Skin epidermis (tissue), 12 donors: ENCODE measurements at regions not wholly inside any gene's neighbourhood (a gene's known extent, or its start where the extent isn't known, plus 50 kb on each side); places are given as distances from the start of the nearest gene placed in this dataset.
A peak's percentile ranks its signal among the peaks of the same experiment; 100 is the strongest.

Experiments
- H3K27ac ChIP-seq, 21 experiments: fragments of 200-600 bp; sonication (generic) in 11 of 21; one replicate each; pipeline ENCODE4 v1.5.0; 2020; ENCODE audit warnings: mild to moderate bottlenecking in 3 of 21, inconsistent platforms in 2 of 21, moderate library complexity in 2 of 21
- H3K4me3 ChIP-seq, 7 experiments: fragments of 200-600 bp; sonication (generic) in 2 of 7; one replicate each; pipeline ENCODE4 v1.5.0; 2020; ENCODE audit warnings: inconsistent platforms in 2 of 7, mild to moderate bottlenecking in 2 of 7, moderate library complexity in 1 of 7

DNA sequence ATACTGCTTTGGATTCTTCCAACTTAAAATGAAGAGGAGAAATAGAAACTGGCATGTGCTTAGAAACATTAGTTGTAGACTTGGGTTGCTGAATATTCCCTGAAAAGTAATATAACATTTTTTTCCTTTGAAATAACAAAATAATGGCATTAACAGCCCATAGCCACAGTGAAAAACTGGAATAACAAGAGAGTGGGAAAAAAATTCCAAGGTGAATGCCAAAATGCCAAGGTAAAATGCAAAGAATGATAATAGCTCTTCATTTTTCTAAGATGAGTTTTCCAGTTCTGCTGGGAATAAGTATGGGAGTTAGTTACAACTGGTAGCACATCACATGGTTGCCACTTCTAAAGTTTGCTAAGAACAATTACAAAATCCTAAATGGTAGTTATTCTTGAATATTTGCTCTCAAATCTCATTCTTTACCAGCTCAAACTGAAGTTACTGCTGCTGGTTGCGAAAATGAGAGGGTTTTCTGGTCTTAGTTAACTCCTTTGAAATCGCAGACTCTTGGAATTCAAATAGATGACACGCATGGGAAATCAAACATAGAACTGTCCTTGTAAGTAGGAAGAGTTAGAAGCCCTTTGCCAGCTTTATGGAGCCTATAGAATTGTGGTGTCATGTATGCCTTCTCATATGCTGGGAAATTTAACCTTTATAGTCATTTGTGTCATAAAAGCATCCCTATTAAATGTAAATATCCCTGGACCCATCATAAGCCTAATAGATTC is 165.0 kb upstream of the DCN start:
- H3K27ac ChIP-seq, result peak overlapping the region in 6 of 21 experiments; percentile 10 to 70 (median 22)
- H3K4me3 ChIP-seq, result no peak overlapping the region

DNA sequence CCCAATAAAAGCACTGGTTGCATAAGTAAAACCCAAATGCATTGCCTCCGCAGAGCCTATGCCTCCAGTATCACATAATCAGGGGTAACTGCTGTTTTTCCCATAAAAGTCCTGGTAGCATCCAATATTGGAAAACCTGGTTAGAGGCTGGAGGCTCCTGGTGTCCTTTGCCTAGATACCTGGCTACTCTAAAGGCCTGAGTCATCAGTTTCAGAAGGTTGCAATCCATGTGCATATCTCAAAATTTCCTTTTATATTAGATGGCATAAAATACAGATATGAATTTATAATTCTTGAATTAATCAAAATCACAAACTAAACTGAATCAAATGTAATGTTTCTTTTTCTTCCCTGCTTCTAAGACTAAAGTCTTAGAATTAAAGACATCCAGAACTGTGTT is 164.2 kb upstream of the DCN start:
- Histone ChIP-seq H3K4me3 (no peak overlapping the region), H3K27ac (peak overlapping the region in 2 of 21 experiments; percentile 18 to 70)

DNA sequence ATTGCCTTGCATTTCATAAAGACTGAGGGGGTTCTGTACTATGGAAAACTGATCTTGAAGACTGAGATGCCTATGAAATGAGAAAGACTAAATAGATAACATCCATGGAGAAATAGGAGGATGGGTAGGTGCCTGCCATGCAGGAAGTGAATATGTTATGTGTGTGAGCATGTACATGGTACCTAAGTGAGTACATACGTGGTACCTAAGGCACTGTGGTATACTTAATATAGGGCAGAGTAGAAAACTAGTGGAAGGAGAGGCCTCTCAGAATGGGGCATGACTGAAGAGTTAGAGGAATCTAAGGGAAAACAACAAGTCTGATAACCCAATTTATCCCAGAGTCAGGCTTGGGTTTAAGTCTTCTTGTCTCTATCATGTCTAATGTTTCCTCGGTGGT is 161.8 kb upstream of the DCN start:
- H3K4me3 ChIP-seq, result no peak overlapping the region
- H3K27ac ChIP-seq, result no peak overlapping the region

DNA sequence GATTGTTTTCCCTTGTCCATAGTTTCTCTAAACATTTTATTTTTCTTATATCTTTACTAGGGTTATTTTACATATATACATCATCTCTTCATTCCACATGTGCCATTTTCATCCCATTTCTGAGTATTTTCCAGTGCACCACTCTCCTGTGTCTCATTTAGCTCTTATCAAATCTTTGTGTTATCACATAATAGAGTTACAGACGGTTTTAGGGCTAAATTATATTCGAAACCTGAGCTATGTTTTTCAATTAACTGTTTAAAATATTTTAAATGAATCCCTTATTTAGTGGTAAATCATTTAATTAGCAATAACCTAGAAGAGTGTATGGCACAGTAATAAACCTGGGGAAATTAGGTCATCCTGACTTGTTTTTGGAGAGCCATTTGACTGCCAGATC is 160.4 kb upstream of the DCN start:
- no peak overlapping the region for H3K27ac ChIP-seq
- H3K4me3 ChIP-seq, result no peak overlapping the region

DNA sequence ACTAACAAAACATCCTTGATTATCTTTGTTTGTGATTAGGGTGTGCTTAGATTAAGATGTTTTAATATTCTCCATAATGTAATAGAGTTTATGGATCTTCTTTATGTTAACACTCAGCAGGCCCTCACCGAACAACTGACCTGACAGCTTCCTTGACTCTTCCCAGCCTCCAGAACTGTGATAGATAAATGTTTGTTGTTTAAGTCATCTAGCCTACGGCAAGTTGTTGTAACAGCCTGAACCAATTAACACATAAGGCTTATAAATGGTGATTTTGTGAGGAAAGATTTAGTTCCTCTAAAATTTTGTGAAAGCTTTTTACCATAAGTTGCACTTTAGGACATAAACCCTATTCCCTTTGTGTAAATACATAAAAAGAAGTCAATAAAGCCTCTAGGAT is 156.5 kb upstream of the DCN start:
- Histone ChIP-seq H3K27ac (no peak overlapping the region), H3K4me3 (no peak overlapping the region)

DNA sequence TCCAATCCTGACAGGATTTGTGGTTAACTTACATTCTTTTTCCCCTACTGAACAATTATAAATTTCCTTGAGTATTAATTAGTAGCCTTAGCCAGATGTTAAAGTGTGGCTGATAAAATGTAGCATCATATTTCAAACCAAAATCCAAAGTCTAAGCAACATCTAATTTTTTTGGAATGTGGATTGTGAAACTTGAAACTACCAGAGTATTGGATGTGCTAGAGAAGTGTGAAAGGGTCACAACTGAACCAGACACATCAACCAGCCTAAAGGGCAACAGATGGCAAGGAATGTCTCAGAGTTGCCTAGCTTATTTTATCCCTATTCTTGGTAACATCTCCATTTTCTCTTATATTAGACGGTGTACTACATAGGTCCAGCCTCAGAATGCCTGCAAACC is 153.1 kb upstream of the DCN start:
- Histone ChIP-seq H3K27ac (no peak overlapping the region), H3K4me3 (no peak overlapping the region)

DNA sequence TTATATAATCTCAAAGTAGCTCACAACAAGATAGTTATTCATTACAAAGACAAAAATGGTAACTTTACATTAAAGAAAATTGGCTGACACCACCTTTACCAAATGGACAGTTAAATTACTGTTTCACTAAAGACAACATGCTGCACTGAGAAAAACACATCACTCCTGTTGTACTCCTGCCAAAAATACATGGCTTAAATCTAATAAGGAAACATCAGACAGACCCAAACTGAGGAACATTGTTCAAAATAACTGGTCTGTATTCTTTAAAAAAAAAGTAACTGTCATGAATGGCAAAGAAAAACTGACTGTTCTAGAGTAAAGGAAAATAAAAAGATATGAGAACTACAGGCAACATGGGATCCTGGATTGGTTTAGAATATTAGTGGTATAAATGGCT is 151.3 kb upstream of the DCN start:
- Histone ChIP-seq H3K27ac (no peak overlapping the region), H3K4me3 (no peak overlapping the region)

DNA sequence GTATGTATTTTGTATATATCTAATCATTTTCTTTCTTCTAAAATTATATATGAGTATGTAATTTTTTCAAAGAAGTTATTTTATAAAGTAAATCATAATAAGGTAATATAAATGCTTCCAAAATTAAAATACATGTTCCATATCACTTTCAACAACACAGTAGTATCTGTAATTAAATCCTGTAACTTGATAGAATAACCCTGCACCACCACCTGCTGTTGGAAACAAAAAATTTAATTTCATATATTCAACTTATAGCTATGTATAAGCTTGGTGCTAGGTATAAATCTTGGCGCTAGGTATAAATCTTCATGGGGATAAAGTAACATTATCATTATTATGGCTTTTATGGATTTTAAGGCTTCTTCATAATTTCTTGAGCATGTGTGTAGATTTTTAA is 149.7 kb upstream of the DCN start:
- Histone ChIP-seq H3K27ac (no peak overlapping the region), H3K4me3 (no peak overlapping the region)

DNA sequence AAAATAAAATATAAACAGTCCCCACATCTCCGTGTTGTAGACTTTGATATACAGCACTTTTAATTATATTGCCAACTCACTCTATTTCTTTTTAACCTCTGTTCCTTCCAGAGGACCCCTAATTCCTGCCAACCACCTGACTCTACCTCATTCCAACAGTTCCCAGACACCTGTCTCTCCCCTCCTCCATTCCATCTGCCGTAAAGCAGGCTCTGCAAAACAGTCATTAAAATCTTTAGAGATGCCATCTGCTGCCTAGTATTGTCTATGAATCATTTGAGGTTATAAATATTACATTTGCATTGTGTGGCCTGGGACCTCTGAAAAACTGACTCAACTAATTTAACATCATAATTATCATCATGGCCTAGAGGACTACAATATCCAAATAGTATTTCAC is 148.8 kb upstream of the DCN start:
- Histone ChIP-seq H3K27ac (no peak overlapping the region), H3K4me3 (no peak overlapping the region)

DNA sequence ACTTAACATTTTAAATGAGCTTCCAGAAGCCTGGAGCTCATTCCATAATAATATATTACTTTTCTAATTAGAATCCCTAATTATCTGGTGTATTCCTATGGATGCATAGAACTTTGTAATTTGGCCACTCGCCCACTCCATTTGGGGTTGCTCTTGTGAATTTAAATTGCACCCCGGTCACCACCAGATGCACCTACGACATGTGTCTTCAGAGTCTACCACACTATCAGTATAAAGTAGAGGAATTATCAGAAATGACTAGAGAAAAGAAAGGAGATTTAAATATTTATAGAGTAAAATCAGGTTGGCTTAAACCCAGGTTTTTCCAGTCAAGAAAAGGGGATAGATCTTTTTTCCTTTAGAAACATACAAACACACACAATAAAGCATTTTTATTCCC is 145.8 kb upstream of the DCN start:
- H3K27ac ChIP-seq, result peak overlapping the region in 8 of 21 experiments; percentile 23 to 84 (median 56)
- no peak overlapping the region for H3K4me3 ChIP-seq

DNA sequence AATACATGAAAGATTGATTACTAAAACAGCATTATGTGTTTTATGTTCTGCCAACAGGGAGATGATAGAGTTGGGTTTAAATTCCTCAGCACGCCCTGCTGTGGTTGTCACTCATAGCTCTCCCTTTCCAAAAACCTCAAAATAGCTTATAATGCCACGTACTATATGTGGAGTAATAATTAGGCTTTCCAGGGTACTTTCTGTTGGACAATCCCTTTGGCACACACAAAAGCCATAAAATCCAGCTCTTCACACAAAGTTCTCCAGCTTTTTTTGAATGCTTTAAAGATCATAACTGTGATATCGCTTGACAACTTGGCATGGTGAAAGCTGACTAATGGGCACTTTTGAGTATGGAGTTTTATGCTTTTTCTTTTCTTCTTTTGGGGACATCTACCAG is 145.3 kb upstream of the DCN start:
- Histone ChIP-seq H3K27ac (peak overlapping the region in 13 of 21 experiments; percentile 7 to 84 (median 40)), H3K4me3 (no peak overlapping the region)

DNA sequence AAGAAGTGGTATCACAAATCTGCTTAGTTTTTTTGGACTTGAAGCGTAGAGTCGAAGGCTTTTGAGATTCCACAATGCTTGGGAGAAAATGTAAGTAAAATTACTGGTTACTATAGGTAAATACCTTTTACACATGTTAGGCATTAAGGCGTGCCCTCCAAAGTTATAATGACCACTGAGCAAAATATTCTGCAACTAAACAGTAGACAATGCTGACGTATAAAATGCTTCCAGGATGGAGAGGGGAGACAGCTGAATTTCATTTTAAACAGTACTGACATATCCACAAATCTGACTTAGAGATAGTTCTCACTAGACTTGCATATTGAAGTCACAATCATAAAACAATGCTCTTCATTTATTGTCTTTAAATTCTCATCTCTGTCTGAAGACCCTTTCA is 144.5 kb upstream of the DCN start:
- Histone ChIP-seq H3K4me3 (no peak overlapping the region), H3K27ac (peak overlapping the region in 13 of 21 experiments; percentile 15 to 84 (median 55))

DNA sequence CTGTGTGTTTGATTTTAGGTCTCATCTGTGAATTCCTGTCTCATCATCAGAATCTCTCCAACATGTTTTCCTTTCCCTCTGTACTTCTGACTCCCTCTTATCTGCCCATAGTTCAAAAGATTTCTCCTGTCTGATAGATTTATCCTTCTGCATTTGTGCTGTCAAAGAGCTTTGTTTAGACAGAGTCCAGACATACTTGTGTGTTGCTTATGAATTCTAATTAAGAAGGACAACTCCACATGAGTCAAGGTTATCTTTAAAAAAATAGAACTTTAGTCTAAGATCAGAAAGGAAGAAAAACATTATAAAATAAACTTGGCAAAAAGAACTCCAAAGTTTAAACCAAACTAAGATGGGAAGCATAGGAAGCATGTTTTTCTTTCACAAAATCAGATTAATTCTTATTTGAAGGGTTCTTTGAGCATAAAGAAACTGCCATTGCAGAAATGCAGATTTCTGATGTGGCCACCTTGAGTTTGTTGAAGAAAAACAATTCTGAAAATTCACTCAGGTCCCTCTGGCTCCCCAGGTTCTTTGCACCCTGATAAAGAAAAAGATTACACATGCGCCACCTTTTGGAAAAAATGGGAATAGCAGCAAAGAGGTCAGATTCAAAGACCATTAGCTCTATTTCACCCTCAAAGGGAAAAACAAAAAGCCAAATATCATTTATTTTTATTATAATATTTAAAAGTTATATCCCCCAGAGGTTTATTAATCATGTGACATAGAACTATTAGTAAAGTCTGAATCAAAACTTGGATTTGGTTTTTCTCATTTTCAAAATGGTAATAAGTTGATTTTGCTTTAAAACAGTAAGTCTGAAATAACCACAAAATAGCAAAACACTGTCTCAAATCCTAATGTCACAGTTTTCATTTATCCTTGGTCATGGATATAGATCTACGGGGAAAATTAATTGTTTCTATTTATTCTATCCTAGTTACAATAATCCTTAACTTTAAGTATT is 143.7 kb upstream of the DCN start:
- no peak overlapping the region for H3K4me3 ChIP-seq
- peak overlapping the region in 17 of 21 experiments; percentile 14 to 84 (median 49) for H3K27ac ChIP-seq

DNA sequence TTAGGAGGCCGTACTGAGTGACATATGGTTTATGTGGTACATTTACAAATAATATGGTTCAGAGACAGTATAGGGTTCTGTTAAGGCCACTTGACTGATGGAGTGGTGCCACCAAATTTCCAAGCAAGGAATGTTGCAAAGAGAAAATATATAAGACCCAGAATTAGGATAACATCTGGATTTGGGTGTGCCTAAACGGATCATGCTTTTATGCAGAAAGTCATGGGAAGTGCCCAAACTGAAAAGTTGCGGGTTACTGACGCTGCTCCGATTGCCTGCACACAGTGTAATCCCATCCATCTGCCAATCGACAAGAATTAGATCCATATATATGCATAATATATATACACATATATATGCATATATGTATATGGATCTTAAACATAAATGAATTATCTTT is 138.4 kb upstream of the DCN start:
- H3K4me3 ChIP-seq, result no peak overlapping the region
- H3K27ac ChIP-seq, result no peak overlapping the region

DNA sequence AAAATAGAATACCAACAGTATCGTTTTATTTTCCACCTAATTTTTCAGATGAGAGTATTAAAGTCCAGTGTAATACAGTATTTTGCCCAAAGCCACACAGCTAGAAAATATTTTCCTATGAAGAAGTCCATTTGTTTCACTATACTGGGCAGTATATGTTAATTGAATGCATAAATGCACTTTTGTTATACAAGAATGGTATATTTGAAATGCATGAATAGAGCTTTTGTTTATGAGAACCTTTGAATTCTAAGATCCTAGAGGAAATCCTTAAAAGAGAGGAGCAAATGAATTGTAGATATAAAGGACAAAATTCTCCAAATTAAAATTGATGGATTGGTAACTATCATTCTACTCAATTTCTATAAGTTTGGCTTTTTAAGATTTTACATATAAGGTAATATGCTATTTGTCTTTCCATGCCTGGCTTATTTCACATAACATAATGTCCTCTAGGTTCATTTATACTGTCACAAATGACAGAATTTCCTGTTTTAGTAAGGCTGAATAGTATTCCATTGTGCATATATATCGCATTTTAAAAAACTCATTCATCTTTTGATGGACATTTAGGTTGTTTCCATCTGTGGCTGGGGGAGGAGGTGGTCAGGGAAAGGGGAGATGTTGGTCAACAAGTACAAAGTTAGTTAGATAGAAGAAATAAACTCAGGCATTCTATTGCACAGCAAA is 136.6 kb upstream of the DCN start:
- Histone ChIP-seq H3K27ac (peak overlapping the region in 1 of 21 experiments; percentile 83), H3K4me3 (no peak overlapping the region)

DNA sequence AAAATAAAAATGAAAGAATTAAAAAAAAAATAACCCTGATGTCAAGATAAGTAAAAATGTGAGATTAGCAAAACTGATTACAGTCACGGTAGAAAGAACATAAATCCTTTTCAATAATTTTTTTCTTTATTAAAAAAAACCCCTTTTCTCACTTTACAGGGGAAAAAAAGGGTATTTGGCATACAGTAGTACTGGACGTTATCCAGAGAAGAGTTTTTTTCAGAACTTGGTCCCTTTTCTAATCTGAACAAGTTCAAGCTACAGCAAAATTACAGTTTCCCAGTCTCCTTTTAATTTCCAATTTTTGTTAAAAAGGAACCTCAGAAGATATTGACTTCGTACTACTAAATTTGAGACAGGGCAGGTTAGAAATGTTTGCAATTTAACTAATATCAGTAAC is 134.7 kb upstream of the DCN start:
- Histone ChIP-seq H3K27ac (peak overlapping the region in 5 of 21 experiments; percentile 44 to 83 (median 60)), H3K4me3 (no peak overlapping the region)

DNA sequence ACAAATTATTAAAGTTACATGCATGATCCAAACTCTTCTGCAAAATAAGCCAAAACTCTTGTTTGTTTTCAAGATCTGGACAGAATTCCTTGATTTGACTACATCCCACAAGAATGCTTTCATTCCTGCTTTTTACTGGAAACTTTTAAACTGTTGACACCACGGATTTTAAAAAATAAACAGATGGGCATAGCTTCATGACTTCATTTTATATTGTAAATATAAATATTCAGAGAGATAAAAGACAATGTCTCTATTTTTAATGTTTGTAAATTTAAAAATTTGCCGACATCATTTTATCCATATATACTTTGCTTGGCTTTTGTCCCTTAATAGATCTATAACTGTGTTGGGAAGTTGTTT is 134.3 kb upstream of the DCN start:
- H3K27ac ChIP-seq, result peak overlapping the region in 6 of 21 experiments; percentile 48 to 83 (median 68)

DNA sequence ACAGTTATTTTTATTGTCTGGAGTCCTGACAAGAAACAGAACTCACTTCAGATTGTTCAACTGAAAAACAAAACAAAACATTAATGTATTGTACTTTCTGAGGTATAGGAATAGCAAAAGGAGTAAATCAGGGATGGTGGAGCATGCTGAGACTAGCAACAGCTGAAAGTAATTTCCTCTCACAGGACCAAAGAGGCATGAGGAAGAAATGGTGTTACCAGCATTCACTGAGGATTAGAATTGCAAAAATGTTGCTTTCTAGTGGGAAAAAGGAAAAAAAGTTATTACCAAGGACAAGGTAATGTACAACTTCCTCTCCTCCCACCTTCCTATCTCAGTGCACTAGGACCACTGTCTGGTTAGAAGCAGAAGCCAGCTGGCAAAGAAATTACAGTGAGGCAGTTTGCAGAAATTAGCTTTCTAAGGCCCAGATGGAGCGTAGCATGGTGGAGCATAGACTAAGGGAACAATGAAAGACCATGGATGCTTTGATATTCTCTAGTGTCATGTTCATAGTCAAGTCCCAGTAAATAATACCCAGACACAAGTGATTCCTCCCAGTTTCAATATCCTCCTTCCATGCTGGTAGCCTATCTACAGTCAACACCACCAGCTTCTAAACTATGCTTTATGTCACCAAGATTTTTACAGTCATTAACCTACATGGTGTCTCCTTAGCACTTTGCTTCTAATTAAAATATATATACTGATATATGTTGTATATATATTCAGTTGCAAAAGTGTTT is 133.7 kb upstream of the DCN start:
- H3K27ac ChIP-seq, result peak overlapping the region in 10 of 21 experiments; percentile 0 to 83 (median 54)

More for the DNA sequence above, 134.3 kb upstream of the DCN start:
- no peak overlapping the region for H3K4me3 ChIP-seq

DNA sequence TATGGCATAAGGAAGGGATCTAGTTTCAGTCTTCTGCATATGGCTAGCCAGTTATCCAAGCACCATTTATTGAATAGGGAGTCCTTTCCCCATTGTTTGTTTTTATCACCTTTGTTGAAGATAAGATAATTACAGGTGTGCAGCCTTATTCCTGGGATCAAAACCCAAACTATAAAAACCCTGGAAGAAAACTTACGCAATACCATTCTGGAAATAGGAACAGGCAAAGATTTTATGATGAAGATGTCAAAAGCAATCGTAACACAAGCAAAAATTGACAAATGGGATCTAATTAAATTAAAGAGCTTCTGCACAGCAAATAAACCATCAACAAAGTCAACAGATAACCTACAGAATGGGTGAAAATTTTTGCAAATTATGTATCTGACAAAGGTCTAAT is 128.5 kb upstream of the DCN start:
- no peak overlapping the region for H3K4me3 ChIP-seq
- no peak overlapping the region for H3K27ac ChIP-seq

More for the DNA sequence above, 133.7 kb upstream of the DCN start:
- no peak overlapping the region for H3K4me3 ChIP-seq

DNA sequence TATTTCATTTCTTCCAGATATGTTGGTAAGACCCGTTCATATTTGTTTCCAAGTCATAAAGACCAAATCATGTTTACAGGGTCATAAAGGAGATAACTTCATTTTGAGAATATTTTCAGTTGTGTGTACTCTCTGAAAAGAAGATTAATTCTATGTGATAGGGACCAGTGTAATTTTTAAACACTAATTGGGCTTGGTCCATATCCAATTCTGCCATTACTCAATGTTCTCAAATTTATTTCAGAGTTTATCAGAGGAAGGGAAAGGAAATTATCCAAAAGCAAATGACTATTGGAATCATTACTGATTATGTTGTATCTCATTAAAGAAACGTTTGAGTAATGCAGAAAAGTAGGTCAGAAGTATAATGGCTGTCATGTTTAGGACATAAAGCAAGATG is 126.8 kb upstream of the DCN start:
- H3K4me3 ChIP-seq, result no peak overlapping the region
- H3K27ac ChIP-seq, result no peak overlapping the region
